Heart left ventricle (tissue), 13 donors: ENCODE measurements at regions not wholly inside any gene's neighbourhood (a gene's known extent, or its start where the extent isn't known, plus 50 kb on each side); places are given as distances from the start of the nearest gene placed in this dataset.

Experiments
- POLR2A ChIP-seq, 2 donors: fragments of 450-650 bp; IDR thresholded peaks; one replicate each; pipeline ENCODE4 v1.6.1; 2017; ENCODE audit warnings: antibody characterized with exemption in 2 of 2, mild to moderate bottlenecking in 2 of 2, moderate library complexity in 2 of 2
- TF ChIP-seq, protein P1 (sequence below), 12 donors: fragments of 200-600 bp; sonication (generic) in 4 of 12; IDR thresholded peaks; one replicate each; pipeline versions ENCODE4 v1.5.0 to v1.8.0; 2018 to 2022; ENCODE audit warnings: antibody characterized with exemption in 12 of 12, mild to moderate bottlenecking in 5 of 12
- donor health status: ischemic (EF 13 %, LVEDD 7.1; RV severe dilation, severe dysfunction).
- donor health status: DM: no; HTN: yes; CAD: no.
- donor health status: DM: no; HTN: no; CAD: no.
- donor health status: ischemic (EF 25% LVEDD 6.9; RV normal size, moderate dysfunction).
- donor health status: ischemic (EF 25% LVEDD 5.7; RV mildly dilated, moderate dysfunction).
- donor health status: ischemic (EF 35%, LVEDD 5.7; RV mildly dilated, moderate dysfunction).
- donor health status: nonischemic (EF 11% LVEDD 7.7; RV severe dilation, severe dysfunction).
- donor health status: DM: yes; HTN: yes; CAD: no.
- donor health status: PGD.
- donor health status: ischemic (EF 29% LVEDD 5.4; RV normal size, mild dysfunction).
- donor health status: nonischemic (EF 23%, LVEDD 6.1; RV moderate dilation, normal function).

DNA sequence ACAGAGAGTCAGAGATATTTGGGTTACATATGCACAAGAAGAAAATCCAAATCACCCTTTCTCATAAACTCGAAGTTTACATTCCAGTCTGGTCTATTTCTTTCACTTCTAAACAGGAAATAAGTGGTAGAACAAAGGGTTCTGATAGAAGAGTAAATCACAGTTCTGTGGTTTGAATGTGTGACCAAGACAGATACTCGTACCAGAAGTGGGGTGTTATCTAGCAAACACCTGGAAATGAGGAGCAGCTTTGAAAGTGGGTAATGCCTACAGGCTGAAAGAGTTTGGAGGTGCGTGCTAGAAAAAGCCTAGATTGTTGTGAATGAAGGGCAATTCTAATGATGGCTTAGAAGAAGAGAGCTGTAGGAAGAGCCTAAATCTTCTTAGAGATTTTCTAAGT, 74.7 kb downstream of the FH start:
- TF ChIP-seq, protein P1, sequence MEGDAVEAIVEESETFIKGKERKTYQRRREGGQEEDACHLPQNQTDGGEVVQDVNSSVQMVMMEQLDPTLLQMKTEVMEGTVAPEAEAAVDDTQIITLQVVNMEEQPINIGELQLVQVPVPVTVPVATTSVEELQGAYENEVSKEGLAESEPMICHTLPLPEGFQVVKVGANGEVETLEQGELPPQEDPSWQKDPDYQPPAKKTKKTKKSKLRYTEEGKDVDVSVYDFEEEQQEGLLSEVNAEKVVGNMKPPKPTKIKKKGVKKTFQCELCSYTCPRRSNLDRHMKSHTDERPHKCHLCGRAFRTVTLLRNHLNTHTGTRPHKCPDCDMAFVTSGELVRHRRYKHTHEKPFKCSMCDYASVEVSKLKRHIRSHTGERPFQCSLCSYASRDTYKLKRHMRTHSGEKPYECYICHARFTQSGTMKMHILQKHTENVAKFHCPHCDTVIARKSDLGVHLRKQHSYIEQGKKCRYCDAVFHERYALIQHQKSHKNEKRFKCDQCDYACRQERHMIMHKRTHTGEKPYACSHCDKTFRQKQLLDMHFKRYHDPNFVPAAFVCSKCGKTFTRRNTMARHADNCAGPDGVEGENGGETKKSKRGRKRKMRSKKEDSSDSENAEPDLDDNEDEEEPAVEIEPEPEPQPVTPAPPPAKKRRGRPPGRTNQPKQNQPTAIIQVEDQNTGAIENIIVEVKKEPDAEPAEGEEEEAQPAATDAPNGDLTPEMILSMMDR (IDR thresholded peaks at IDR 0.05): no peak
- no peak for TF ChIP-seq POLR2A (IDR thresholded peaks at IDR 0.05)
